Loucy (cell line): ENCODE measurements at regions not wholly inside any gene's neighbourhood (a gene's known extent, or its start where the extent isn't known, plus 50 kb on each side); places are given as distances from the start of the nearest gene placed in this dataset.

Experiments
- CTCF ChIP-seq: fragments of 200-600 bp; sonication (generic); conservative IDR thresholded peaks from 2 replicates; pipeline ENCODE4 v1.5.1; 2014; ENCODE audit warnings: mild to moderate bottlenecking, antibody characterized with exemption, low read length
- EZH2phosphoT487 ChIP-seq: fragments of 200-600 bp; IDR thresholded peaks from 2 replicates; pipeline ENCODE4 v1.6.1; 2018; ENCODE audit warnings: antibody characterized with exemption, mild to moderate bottlenecking, moderate library complexity, borderline replicate concordance

GRCh38 chr14:105851716-105852377 is 325.5 kb downstream of the TMEM121 start:
- TF ChIP-seq CTCF, result no peak
- no peak for TF ChIP-seq EZH2phosphoT487
